HG03558 (cell line): ENCODE measurements at regions not wholly inside any gene's neighbourhood (a gene's known extent, or its start where the extent isn't known, plus 50 kb on each side); places are given as distances from the start of the nearest gene placed in this dataset.

Source experiments
- ATAC-seq: cut with Tn5 transposase; IDR thresholded peaks from one replicate; pipeline ENCODE4 v1.9.1; 2021; ENCODE audit warnings: moderate number of reproducible peaks; ENCODE audit not compliant: unreplicated experiment; ENCODE audit errors: extremely low read depth

- ATAC-seq: peak; percentile 56
These were observed 341.0 kb upstream of the NEGR1 start for GRCh38 chr1:72623299-72623708.

- ATAC-seq: no peak
These were observed 338.1 kb upstream of the NEGR1 start for GRCh38 chr1:72620453-72620852.

- ATAC-seq: no peak
These were observed 324.0 kb upstream of the NEGR1 start for GRCh38 chr1:72606216-72606810.

GRCh38 chr1:72601035-72601674 lies 318.8 kb upstream of the NEGR1 start:
- ATAC-seq: no peak

GRCh38 chr1:72586023-72586685 lies 303.8 kb upstream of the NEGR1 start:
- no peak for ATAC-seq

GRCh38 chr1:72579629-72580028 lies 297.3 kb upstream of the NEGR1 start:
- no peak for ATAC-seq

- ATAC-seq: no peak
These were observed 288.5 kb upstream of the NEGR1 start for GRCh38 chr1:72570815-72571214.

- ATAC-seq: peak; percentile 98
These were observed 285.8 kb upstream of the NEGR1 start for GRCh38 chr1:72568113-72568512.

GRCh38 chr1:72567521-72567920 lies 285.2 kb upstream of the NEGR1 start:
- no peak for ATAC-seq

- no peak for ATAC-seq
These were observed 282.4 kb upstream of the NEGR1 start for GRCh38 chr1:72564749-72565148.

GRCh38 chr1:72557446-72558049 lies 275.2 kb upstream of the NEGR1 start:
- no peak for ATAC-seq

GRCh38 chr1:72547412-72547811 lies 265.1 kb upstream of the NEGR1 start:
- no peak for ATAC-seq

- ATAC-seq: no peak
These were observed 258.3 kb upstream of the NEGR1 start for GRCh38 chr1:72540674-72541073.

- no peak for ATAC-seq
These were observed 253.1 kb upstream of the NEGR1 start for GRCh38 chr1:72535470-72535869.

GRCh38 chr1:72530646-72531045 lies 248.3 kb upstream of the NEGR1 start:
- no peak for ATAC-seq

GRCh38 chr1:72526926-72527325 lies 244.6 kb upstream of the NEGR1 start:
- no peak for ATAC-seq

- no peak for ATAC-seq
These were observed 241.7 kb upstream of the NEGR1 start for GRCh38 chr1:72524021-72524420.

GRCh38 chr1:72521659-72522058 lies 239.3 kb upstream of the NEGR1 start:
- ATAC-seq: no peak

- ATAC-seq: no peak
These were observed 234.5 kb upstream of the NEGR1 start for GRCh38 chr1:72516826-72517225.

- no peak for ATAC-seq
These were observed 233.9 kb upstream of the NEGR1 start for GRCh38 chr1:72516264-72516663.

GRCh38 chr1:72498371-72498770 lies 216.0 kb upstream of the NEGR1 start:
- no peak for ATAC-seq
